NCI-H1930 (cell line): ENCODE measurements at regions not wholly inside any gene's neighbourhood (a gene's known extent, or its start where the extent isn't known, plus 50 kb on each side); places are given as distances from the start of the nearest gene placed in this dataset.
"Not testable (repeated sequence)": the region's sequence is repeated elsewhere in the genome, so short reads cannot be mapped to it uniquely, and the experiment has no call there.

Experiments used
- DNase-seq, 2 experiments: peaks; one replicate each; lab custom pipeline; 2025; lab: John Stamatoyannopoulos, UW

DNA sequence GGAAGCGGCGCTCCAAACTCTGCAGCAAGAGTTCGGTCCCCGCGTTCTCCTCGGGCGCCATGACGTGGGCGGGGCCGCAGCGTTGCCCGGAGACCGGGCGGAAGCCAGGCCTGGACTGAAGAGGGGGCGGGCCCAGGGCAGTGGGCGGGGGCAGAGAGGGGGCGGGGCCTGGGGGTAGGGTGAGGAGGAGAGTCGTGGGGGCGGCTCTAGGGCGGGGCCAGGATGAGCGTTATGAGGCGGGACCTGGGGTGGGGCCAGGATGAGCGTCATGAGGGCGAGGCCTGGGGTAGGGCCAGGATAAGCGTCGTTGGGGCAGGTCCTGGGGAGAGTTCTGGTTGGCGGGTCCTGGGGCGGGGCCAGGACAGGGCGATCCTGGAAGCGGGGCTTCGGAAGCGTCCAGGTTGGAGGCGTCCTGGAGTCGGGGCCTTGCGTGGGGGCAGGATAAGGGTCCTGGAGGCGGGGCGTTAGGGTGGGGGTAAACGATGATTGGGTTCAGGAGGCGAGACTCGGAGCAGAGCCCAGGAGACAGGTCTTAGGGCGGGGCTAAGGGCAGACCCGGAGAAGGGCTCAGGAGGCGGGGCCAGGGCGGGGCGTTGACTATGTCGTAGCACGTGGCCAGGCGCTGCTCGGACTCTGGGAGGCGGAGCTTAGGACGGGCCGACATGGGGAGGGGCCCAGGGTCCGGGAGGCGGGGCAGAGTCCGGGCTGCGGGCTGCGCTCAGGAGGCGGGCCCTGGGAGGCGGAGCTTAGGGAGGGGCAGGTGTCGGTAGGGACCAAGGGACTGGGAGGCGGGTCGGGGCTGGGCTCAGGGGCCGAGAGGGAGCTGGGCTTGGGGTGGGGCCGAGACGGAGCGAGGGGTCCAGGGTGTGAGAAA, 131.1 kb upstream of the ALDH3B2 start:
- peak; percentile 95 to 96 for DNase-seq

DNA sequence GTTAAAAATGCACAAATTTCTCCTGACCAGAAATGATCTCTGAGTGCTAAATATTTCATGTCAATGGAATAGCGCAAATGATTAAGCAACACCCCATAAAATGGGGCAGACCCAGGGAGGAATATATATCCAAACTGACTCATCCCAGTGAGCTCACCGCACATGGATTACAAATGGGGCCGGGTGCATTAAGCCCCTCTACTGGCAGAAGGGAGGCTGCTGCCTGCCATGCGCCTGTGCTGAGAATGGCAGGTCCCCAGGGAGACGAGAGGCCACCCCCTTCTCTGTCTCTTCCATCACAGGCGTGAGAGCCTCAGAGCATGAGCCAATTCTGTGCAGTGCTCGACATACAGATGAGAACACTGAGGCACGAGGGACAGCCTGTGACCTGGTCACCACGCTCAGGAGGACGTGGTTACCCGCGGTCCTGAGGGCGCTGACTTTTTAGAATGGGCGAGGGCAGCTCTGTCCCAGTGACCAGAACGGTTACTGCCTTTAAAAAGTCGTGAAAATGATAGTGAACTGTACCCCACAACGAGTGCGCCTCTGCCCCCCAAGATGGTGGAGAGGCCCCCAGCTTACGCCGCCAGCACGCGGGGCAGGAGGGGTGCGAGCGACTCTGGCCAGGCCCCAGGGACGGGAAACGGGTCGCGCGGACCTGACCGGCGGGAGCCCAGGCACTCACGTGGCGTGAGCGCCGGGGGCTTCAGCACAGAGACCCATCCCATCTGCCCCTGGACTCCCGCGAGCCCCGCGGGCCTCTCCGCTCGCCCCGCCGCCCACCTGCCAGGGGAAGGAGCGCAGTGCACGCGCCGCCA, 130.2 kb upstream of the ALDH3B2 start:
- DNase-seq = not testable (repeated sequence)

DNA sequence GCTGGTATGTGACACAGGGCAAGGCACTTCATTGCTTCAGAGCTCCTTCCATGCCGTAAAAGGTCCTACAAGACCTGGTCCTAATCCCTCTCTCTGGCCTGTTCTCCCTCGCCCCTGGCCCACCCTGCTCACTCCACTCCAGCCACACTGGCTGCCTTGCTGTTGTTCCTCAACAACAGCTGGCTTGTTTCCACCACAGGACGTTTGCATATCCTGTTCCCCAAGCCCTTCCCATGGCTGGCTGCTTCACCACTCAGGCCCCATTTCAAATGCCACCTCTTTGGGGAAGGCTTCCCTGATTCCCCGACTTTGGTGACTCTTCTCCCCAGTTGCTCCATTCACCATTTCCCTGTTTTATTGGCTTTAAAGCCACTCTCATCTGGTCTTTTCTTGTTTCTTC, 129.1 kb upstream of the ALDH3B2 start:
- DNase-seq = not testable (repeated sequence)

DNA sequence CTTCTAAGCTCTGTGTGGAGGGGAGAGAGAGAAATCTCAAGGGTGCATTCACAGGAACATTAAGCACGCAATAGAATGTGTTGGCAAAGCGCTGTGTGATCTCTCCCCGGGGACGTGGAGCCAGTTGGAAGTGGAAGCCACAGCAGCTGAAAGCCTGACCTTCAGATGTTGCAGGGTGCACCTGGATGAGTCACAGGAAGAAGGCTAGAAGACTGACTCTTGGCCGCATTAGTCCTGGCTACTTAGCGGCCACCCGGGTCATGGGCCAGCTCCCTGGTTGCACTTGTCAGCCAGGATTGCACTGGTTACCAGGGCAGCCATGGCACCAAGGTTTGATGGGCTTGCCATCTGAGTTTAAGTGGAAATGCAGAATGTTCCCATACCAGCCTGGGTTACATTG, 128.6 kb upstream of the ALDH3B2 start:
- DNase-seq = not testable (repeated sequence)

DNA sequence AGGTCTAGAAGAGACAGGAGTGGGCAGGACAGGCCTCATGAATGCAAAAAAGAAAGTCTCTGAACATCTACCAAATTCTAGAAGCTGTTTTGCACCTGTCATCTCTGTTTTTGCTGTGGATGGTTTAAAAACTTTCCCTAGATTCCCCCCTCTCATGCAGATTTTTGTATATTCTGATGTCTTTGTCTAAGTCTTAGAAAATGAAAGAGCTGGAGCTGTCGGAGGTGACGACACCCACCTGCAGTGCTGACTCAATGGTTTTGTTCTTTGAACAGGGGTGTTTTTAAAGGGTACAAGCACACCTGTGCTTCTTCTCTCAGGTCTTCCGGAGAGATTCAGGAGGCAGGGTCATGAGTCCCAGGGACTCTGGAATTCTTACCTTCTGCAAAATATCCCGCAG, 128.2 kb upstream of the ALDH3B2 start:
- not testable (repeated sequence) for DNase-seq

DNA sequence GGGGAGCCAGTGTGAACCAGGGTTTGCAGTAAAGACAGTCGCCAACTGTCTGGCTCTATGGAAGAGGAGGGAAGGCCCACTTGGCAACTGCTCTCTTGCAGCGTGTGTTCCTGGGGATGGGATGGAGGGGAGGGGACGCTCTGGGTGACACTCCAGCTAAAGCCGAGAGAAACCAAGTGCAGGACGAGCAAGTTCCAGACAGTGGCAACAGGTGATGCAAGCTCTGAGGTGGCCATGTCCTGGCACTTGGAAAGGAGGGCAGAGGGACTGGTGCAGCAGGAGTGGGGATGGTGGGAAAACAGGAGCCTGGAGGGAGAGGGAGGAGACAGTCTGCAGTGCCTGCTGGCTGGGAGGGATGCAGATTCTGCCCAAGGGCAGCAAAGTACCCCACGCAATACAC, 127.0 kb upstream of the ALDH3B2 start:
- not testable (repeated sequence) for DNase-seq

DNA sequence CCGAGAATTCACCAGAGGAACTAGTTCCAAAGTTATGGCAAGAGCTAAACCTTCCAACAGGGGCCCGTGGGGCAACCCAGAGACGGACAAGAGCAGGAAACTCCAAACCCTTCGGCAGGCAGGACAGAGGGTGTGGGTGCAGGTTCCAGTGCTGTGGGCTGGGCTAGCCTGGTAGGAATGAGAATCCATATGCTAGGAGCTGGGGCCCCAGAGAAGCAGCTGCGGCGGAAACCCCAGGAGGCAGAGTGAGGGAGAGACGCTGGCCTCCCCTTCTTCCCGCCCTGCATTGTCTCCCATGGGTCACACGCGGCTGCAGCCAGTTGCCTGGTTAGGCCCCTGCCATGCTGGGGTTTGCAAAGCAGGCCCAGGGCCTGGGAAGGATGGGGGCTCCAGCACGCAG, 126.2 kb upstream of the ALDH3B2 start:
- DNase-seq = not testable (repeated sequence)

DNA sequence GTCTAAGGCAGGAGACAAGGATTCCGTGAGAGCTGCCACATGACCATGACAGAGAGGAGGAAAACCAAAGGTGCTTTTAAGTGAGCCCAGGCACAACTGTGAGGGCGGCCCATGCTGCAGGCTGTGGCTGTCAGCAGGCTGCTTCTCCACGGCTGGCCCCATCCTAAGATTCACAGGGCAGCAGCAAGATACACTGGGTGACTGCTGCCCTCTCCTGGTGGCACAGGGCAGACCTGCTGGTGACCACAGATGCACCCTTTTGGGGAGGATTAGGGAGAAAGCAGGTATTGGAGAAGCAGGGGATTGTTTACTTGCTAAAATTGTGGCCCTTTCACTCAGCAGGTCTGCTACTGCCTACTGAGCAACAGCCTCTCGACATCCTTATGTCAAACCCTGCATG, 125.4 kb upstream of the ALDH3B2 start:
- not testable (repeated sequence) for DNase-seq

DNA sequence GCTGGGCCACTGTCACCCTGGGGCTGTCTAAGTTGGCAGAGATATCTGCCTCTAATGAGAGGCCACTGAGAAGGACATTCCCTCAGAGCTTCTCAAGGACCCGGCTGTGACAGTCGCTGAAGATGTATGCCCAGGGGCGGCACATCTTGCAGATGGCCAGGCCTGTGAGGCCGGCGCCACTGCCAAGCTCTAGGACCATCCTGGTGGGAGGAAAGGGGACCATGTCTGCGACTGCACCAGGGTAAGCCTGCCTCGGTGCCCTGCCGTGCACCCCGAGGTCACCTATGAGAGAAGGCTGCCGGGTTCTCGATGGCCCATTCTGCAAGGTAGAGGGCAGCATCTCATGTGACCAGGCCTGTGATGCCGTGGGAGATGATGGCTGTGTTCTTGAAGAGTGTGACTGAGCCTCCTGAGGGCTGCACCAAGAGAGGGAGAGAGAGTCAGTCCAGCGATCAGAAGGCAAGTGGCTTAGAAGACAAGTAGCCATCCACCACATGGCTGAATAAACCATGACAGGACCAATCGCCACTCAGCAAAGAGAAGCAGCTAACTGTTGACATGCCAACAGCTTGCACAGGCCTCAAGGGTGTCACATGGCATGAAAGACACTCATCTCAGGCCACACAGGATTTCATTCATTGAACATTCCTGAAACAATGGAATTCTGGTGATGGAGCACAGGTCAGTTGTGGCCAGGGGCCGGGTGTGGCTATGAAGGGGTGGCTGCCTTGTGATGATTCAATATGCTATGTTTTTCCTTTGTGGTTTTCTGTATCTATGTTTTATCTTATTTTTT, 123.5 kb upstream of the ALDH3B2 start:
- not testable (repeated sequence) for DNase-seq

DNA sequence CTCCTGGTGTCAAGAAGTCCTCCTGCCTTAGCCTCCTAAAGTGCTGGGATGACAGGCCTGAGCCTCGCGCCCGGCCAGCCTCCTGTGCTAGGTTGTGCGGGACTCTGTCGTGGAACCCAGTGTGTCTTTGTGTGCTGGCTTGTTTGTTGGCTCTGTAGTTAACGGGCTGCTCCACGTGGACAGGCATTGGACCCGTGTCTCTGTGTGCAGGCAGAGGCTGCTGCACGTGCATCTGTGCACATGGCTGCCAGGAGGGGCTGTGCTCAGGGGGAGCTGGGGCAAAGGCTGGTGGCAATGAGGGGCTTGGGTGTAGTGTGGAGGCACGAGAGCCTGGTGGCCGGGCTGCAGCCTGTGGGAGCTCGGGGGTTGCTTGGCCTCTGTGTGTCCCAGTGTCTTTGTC, 121.3 kb upstream of the ALDH3B2 start:
- no peak for DNase-seq

DNA sequence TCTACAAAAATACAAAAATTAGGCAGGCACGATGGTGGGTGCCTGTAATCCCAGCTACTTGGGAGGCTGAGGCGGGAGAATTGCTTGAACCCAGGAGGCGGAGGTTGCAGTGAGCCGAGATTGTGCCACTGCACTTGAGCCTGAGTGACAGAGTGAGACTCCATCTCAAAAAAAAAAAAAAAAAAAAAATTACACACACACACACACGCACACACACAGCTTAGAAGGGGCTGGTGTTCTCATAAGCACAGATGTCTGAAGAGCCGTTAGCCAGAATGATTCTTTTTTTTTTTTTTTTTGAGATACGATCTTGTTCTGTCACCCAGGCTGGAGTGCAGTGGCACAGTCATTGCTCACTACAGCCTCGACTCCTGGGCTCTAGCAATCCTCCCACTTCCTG, 119.3 kb upstream of the ALDH3B2 start:
- not testable (repeated sequence) for DNase-seq

DNA sequence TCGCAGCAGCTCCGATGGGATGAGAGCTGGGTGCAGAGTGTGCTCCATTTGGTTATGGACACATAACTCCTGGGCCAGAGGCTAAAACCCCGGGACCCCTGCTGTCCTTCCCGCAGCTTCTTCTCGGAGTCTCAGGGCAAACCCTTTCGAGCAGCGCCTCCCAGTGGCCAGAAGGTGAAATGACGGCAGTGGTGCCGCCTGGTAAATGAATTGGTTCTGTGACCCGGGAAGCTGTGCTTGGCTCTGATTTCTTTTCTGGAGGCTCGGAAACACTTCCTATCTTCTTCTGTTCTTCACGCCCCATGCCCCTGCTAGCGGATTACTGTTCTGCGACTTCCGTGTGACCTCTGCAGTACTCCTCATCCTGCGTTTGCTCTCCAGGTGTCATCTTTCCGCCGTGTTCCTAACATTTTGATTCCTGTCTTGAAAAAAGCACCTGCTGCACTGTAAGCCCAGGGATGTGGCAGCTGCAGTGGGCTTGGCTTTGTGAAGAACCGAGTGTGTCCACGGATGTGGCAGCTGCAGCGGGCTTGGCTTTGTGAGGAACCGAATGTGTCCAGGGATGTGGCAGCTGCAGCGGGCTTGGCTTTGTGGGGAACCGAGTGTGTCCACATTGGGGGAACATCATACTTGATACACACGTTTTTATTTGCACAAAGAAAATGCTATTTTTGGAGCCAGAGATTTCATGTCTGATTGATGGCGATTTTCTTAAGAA, 118.0 kb upstream of the ALDH3B2 start:
- peak in 1 of 2 experiments; percentile 6 for DNase-seq

DNA sequence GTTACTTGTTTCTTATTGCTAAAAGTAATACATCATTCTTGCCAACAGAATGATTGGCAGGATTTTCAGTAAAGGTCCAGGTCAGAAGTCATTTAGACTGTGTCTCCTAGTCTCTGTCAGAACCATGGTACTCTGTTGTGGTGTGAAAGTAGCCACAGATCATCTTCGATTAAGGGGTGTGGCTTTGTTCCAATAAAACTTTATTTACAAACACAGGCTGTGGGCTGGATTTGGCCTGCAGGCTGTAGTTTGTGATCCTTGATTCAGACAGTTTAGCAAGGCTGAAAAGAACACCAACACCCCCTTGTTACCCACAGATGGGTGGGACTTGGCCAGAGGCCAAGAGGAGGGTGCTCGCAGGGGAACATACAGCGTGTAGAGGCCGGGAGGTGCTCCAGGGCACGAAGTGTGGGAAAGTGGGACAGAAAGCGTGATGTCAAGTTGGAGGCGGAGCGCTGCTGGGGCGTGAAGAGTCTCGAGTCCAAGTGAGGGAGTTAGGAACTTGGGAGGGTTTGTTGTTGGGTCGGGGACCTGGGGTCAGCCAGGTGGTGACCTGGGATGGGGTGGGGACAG, 117.3 kb upstream of the ALDH3B2 start:
- DNase-seq = not testable (repeated sequence)

DNA sequence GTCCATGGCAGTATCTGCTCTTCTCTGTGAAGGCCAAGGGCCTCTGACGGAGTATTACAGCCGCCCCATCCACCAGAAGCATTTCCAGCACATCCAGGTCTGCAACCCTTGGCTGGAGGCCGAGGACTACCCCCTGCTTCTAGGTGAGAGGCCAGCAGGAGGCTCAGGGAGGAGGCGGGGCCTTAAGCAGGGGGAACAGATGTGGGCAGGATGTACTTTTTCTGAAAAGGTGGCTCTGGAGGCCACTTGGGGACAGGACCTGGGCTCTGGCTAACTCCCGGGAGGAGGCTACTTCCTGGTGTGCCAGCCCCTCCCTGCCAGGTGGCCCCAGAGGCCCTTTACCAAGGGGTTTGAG, 113.9 kb upstream of the ALDH3B2 start:
- not testable (repeated sequence) for DNase-seq

DNA sequence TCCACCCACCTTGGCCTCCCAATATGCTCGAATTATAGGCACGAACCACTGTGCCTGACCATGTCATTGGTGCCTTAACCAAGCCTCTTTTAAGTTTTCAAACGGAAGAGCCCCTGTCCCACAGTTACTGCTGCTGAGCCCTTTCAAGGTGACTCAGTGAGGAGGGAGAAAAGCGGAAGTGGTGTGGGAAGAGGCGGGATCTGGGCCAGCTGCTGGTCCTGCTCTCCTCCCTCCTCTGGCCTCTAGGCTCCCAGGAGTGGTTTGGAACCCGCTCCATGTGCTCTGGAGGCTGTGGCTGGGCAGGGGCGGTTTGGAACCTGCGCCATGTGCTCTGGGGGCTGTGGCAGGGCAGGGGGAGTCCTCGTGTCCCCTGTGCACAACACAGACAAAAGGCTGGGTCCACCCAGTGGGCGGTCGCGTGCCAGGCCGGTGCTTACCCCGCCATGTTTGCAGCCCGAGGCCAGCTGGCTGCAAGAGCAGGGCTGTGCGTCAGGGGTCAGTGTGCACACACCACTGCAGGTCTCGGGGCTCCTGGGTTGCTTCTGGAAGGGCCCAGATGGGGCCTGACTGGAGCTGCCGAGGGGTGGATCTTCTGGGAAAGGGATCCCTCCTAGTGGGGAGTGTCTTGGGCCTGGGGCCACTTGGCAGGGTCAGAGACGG, 113.4 kb upstream of the ALDH3B2 start:
- DNase-seq = not testable (repeated sequence)

DNA sequence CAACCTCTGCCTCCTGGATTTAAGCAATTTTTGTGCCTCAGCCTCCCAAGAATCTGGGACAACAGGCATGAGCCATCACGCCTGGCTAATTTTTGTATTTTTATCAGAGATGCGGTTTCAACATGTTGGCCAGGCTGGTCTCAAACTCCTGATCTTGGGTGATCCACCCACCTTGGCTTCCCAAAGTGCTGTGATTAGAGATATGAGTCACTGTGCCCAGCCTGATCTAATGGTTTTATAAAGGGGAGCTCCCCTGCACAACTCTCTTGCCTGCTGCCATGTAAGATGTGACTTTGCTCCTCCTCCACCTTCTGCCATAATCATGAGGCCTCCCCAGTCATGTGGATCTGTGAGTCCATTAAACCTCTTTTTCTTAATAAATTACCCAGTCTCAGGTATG, 107.5 kb upstream of the ALDH3B2 start:
- DNase-seq = not testable (repeated sequence)

DNA sequence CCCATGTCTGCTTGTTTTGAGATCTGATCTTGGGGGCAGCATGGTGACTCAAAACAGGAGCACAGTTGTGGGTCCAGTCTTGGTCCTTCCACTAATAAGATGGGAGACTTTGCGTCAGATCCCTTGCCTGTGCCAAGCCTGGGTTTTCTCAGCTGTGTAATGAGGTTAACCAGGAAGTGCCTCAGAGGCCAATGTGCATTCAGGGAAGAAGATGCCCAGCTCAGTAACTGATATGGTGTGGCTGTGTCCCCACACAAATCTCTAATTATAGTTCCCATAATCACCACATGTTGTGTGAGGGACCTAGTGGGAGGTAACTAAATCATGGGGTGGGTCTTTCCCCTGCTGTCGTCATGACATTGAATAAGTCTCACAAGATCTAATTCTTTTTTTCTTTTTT, 107.1 kb upstream of the ALDH3B2 start:
- DNase-seq = not testable (repeated sequence)

DNA sequence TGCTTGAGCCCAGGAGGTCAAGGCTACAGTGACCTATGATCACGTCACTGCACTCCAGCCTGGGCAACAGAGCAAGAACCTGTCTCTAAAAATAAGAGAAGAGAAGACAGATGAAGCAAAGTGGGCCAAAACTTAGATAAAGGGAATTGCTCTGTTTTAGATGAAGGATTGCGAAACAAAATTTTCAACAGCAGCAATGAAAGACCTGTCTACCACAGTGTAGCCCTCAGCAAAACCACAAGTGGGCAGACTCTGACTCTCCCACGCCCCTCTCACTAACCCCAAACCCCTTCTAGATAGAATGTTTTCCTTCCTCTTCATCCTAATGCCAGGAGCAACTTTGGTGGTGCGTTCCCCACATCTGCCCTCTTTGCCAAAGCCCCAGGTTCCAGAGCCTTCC, 105.6 kb upstream of the ALDH3B2 start:
- DNase-seq = no peak

DNA sequence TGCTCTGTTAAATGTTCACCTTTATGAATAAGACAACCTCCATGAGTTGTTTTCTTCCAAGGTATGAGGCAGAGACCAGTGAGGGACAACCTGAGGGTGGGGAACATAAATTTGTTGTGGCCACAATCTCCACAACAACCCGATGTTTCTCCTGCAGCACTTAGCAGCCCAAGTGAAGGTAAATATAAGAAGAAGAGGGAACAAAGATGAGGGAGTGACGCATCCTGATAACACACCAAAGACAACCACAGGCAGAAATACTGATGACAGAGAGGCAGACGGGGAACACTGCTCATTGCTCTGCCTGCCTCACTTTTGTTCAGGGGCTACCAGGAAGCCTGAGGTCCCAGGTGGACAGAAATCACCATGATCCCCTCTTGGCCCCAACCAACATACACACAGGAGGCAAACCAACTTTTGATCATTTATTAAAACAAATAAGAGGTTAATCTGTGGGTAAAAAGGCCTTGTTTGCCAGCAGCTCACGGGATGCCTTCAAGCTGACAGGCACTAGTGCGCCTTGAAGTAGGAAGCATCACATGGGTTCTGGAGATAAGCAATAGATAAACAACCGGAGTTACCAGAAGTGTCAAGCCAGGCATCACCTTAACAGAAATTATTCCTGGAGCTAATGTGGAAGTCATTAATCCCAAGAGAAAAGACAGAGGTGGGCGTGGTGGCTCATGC, 104.9 kb upstream of the ALDH3B2 start:
- not testable (repeated sequence) for DNase-seq
